Mucosa of descending colon (tissue), 3 donors: ENCODE measurements at regions not wholly inside any gene's neighbourhood (a gene's known extent, or its start where the extent isn't known, plus 50 kb on each side); places are given as distances from the start of the nearest gene placed in this dataset.

ENCODE experiments used
- ATAC-seq: fragments of 200-7000 bp; cut with Tn5 transposase; one replicate; pipeline ENCODE4 v1.9.1; 2020; ENCODE audit warnings: mild to moderate bottlenecking, moderate library complexity
- DNase-seq, 3 donors: peaks; one replicate each; pipeline ENCODE4 v3.0.0-alpha.2; 2020
- H3K36me3 ChIP-seq: fragments of 200-600 bp; one replicate; pipeline ENCODE4 v1.8.0; 2021; ENCODE audit warnings: low read depth, mild to moderate bottlenecking
- H3K4me1 ChIP-seq: fragments of 200-600 bp; one replicate; pipeline ENCODE4 v1.8.0; 2021; ENCODE audit warnings: low read depth, mild to moderate bottlenecking
- H3K4me3 ChIP-seq: fragments of 200-600 bp; one replicate; pipeline ENCODE4 v1.8.0; 2021; ENCODE audit warnings: mild to moderate bottlenecking
- H3K9me3 ChIP-seq: fragments of 200-600 bp; one replicate; pipeline ENCODE4 v1.8.0; 2021; ENCODE audit warnings: mild to moderate bottlenecking
- intact Hi-C, 2 donors: fragments of 100-400 bp; cut with DNase I in 1 of 2; cut with micrococcal nuclease in 1 of 2; formaldehyde crosslinking; loops; one replicate each; pipeline versions ENCODE4 v1.11.0 to v1.11.1; 2022; cut with DNase I, micrococcal nuclease
- TF ChIP-seq, protein P1 (sequence below): fragments of 200-600 bp; IDR thresholded peaks from one replicate; pipeline ENCODE4 v1.8.0; 2022; ENCODE audit warnings: antibody characterized with exemption, mild to moderate bottlenecking
- donor health status: DM: no; HTN: no; CAD: no; lungs with moderate emphysema.
- donor health status: DM: no; HTN: no; CAD: no.
- donor health status: DM: no; HTN: yes; CAD: no.

DNA sequence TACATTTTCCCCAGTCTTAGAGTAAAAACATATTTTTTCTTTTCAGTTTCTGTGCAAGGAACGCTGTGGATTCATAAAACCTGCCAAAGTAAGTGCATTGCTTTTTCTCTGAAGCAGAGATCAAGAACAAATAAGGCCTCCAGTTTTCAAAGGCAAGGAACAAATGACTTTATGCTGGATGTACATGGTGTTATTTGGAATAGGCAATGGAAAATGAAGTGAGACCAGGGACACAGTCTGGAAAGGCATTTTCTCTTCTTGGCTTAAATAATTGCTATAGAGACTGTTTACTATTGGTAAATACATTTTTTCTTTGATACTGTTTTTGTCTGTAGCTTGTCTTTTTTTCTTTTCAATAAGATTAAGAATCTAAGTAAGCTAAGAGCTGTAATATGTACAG lies 725.9 kb upstream of the MDGA2 start:
- Histone ChIP-seq H3K4me1 (no peaks in the 10 kb centered on the region), H3K9me3 (peaks cover 3% of the 10 kb centered on the region), H3K36me3 (no peaks in the 10 kb centered on the region), H3K4me3 (no peak overlapping the region)
- ATAC-seq (no peak), DNase-seq (no peak)
- intact Hi-C loops = no loop called here
- TF ChIP-seq, protein P1, sequence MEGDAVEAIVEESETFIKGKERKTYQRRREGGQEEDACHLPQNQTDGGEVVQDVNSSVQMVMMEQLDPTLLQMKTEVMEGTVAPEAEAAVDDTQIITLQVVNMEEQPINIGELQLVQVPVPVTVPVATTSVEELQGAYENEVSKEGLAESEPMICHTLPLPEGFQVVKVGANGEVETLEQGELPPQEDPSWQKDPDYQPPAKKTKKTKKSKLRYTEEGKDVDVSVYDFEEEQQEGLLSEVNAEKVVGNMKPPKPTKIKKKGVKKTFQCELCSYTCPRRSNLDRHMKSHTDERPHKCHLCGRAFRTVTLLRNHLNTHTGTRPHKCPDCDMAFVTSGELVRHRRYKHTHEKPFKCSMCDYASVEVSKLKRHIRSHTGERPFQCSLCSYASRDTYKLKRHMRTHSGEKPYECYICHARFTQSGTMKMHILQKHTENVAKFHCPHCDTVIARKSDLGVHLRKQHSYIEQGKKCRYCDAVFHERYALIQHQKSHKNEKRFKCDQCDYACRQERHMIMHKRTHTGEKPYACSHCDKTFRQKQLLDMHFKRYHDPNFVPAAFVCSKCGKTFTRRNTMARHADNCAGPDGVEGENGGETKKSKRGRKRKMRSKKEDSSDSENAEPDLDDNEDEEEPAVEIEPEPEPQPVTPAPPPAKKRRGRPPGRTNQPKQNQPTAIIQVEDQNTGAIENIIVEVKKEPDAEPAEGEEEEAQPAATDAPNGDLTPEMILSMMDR = no peak

DNA sequence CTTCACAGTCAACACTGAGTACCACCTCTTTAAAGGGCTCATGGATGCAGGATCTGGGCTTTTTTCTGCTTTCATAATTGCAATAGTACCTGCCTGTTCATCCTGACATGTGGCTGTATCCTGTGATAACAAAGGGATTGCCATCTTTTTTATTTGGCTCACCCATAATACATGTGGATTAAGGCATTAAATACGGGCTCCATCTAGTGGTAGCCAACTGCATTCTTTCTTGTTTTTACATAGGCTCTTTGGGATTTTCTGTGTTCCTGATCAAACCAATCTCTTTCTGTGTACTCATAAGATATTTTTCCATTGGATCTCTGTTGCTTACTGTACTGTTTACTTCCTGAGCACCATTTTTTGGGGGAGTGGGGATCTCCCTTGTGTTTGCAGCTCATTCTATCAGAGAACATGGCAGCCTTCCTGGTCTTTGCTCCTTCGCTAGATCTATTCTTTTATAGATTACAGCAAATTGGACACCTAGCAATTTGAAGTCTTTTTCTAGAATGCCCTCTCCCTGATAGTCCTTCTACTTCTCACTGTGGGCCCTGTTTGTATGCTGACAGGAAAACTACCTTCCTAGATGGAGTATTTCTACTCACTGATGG lies 723.4 kb upstream of the MDGA2 start:
- H3K9me3 ChIP-seq = no peaks in the 10 kb centered on the region
- no peak overlapping the region for H3K4me3 ChIP-seq
- H3K4me1 ChIP-seq = no peaks in the 10 kb centered on the region
- intact Hi-C loops = no loop called here
- peak in 1 of 3 donors; percentile 15 for DNase-seq
- H3K36me3 ChIP-seq = no peaks in the 10 kb centered on the region
- TF ChIP-seq, protein P1 = no peak
- ATAC-seq = no peak

GRCh38 chr14:48391661-48392060 lies 716.3 kb upstream of the MDGA2 start:
- Histone ChIP-seq H3K4me1 (no peaks in the 10 kb centered on the region), H3K9me3 (no peaks in the 10 kb centered on the region), H3K36me3 (no peaks in the 10 kb centered on the region), H3K4me3 (no peak overlapping the region)
- intact Hi-C loops = no loop called here
- DNase-seq (no peak), ATAC-seq (no peak)
- TF ChIP-seq, protein P1 = no peak

- TF ChIP-seq, protein P1 = no peak
- ATAC-seq = no peak
- no peak for DNase-seq
- Histone ChIP-seq H3K4me1 (no peaks in the 10 kb centered on the region), H3K9me3 (no peaks in the 10 kb centered on the region), H3K4me3 (no peak overlapping the region), H3K36me3 (no peaks in the 10 kb centered on the region)
- intact Hi-C loops = no loop called here
Measured at GRCh38 chr14:48390346-48390745, 714.9 kb upstream of the MDGA2 start.

DNA sequence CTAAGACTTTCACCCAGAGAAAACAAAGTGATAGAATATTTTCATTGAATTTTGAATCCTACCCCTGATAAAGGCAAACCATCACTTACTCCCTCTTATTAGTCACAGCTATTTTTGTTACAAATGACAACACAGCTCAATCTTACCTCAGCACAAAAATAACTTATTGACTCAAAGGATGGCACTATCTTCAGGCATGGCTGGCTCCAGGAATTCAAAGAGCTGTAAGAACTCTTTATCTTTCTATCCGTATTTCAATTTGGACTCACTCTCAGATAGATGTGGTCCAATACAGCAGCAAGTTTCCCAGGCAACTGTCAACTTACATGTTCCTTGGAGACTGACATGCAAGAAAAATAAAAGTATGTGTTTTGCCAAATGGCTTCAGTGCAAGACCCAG lies 709.4 kb upstream of the MDGA2 start:
- intact Hi-C loops = no loop called here
- TF ChIP-seq, protein P1 = no peak
- no peak for ATAC-seq
- H3K36me3 ChIP-seq = no peaks in the 10 kb centered on the region
- peaks cover 9% of the 10 kb centered on the region for H3K9me3 ChIP-seq
- no peak overlapping the region for H3K4me3 ChIP-seq
- H3K4me1 ChIP-seq = no peaks in the 10 kb centered on the region
- DNase-seq = no peak

GRCh38 chr14:48382961-48383360 lies 707.6 kb upstream of the MDGA2 start:
- no peak for DNase-seq

More at GRCh38 chr14:48382961-48383360, 707.6 kb upstream of the MDGA2 start:
- intact Hi-C loops = no loop called here
- TF ChIP-seq, protein P1 = no peak
- Histone ChIP-seq H3K36me3 (no peaks in the 10 kb centered on the region), H3K4me3 (no peak overlapping the region), H3K9me3 (peaks cover 9% of the 10 kb centered on the region), H3K4me1 (no peaks in the 10 kb centered on the region)
- no peak for ATAC-seq
